22Rv1 (cell line): ENCODE measurements at regions not wholly inside any gene's neighbourhood (a gene's known extent, or its start where the extent isn't known, plus 50 kb on each side); places are given as distances from the start of the nearest gene placed in this dataset.

Experiments used
- ZFX ChIP-seq: fragments of 450-650 bp; IDR thresholded peaks from 2 replicates; pipeline ENCODE4 v1.6.1; 2017; ENCODE audit warnings: antibody characterized with exemption, borderline replicate concordance
- TF ChIP-seq, protein P1 (sequence below): fragments of 450-650 bp; IDR thresholded peaks from 2 replicates; pipeline ENCODE4 v1.5.1; 2017; ENCODE audit warnings: mild to moderate bottlenecking

DNA sequence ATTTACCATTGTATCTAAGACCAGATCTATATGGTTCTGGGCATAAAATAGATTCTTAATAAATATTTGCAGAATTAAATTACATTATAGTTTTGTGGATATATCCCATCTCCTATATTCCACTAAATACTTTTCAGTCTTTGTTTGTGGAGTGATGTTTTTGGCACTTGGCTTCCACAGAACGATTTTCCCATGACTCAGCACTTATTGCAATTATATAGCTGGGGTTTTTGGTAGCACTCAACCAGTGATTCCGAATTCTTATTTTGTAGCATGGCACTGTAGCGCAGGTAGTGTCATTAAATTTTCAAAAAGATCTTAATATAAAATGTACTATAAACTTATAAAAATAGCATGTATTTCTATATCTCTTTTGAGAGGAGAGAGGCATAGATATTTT lies 221.2 kb downstream of the TRPC6 start:
- TF ChIP-seq, protein P1, sequence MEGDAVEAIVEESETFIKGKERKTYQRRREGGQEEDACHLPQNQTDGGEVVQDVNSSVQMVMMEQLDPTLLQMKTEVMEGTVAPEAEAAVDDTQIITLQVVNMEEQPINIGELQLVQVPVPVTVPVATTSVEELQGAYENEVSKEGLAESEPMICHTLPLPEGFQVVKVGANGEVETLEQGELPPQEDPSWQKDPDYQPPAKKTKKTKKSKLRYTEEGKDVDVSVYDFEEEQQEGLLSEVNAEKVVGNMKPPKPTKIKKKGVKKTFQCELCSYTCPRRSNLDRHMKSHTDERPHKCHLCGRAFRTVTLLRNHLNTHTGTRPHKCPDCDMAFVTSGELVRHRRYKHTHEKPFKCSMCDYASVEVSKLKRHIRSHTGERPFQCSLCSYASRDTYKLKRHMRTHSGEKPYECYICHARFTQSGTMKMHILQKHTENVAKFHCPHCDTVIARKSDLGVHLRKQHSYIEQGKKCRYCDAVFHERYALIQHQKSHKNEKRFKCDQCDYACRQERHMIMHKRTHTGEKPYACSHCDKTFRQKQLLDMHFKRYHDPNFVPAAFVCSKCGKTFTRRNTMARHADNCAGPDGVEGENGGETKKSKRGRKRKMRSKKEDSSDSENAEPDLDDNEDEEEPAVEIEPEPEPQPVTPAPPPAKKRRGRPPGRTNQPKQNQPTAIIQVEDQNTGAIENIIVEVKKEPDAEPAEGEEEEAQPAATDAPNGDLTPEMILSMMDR: no peak
- TF ChIP-seq ZFX: no peak
